DOHH2 (cell line): ENCODE measurements at regions not wholly inside any gene's neighbourhood (a gene's known extent, or its start where the extent isn't known, plus 50 kb on each side); places are given as distances from the start of the nearest gene placed in this dataset.

ENCODE experiments used
- H3F3A ChIP-seq: fragments of 200-600 bp; sonication (generic), shearing (Covaris generic); 2 replicates; pipeline ENCODE4 v1.6.0; 2016; ENCODE audit warnings: antibody characterized with exemption, mild to moderate bottlenecking; ENCODE audit not compliant: control insufficient read depth, insufficient read depth
- H3K27ac ChIP-seq: fragments of 200-600 bp; sonication (generic); 2 replicates; pipeline ENCODE4 v1.5.1; 2014; ENCODE audit warnings: low read depth, mild to moderate bottlenecking, low read length, moderate library complexity
- H3K27me3 ChIP-seq: fragments of 200-600 bp; sonication (generic); 2 replicates; pipeline ENCODE4 v1.6.1; 2014; ENCODE audit warnings: mild to moderate bottlenecking, low read length, mixed read lengths; ENCODE audit not compliant: control insufficient read depth
- H3K36me3 ChIP-seq: fragments of 200-600 bp; sonication (generic); 2 replicates; pipeline ENCODE4 v1.6.1; 2014; ENCODE audit warnings: mild to moderate bottlenecking, low read length, moderate library complexity, mixed read lengths; ENCODE audit not compliant: control insufficient read depth
- H3K4me1 ChIP-seq: fragments of 200-600 bp; sonication (generic); 2 replicates; pipeline ENCODE4 v1.6.1; 2014; ENCODE audit warnings: mild to moderate bottlenecking, low read length, mixed read lengths; ENCODE audit not compliant: control insufficient read depth
- H3K4me2 ChIP-seq: fragments of 200-600 bp; sonication (generic); 2 replicates; pipeline ENCODE4 v1.6.0; 2014; ENCODE audit warnings: mild to moderate bottlenecking, low read length, moderate library complexity
- H3K4me3 ChIP-seq: fragments of 200-600 bp; sonication (generic); 2 replicates; pipeline ENCODE4 v1.5.1; 2014; ENCODE audit warnings: mild to moderate bottlenecking, low read length, mixed read lengths
- H3K79me2 ChIP-seq: fragments of 200-600 bp; sonication (generic); 2 replicates; pipeline ENCODE4 v1.6.1; 2014; ENCODE audit warnings: mild to moderate bottlenecking, low read length, mixed read lengths; ENCODE audit not compliant: control insufficient read depth
- H3K9me2 ChIP-seq: fragments of 200-600 bp; sonication (generic); replicated peaks from 2 replicates; pipeline ENCODE4 v1.6.1; 2014; ENCODE audit warnings: mild to moderate bottlenecking, low read length, mixed read lengths; ENCODE audit not compliant: control insufficient read depth
- H3K9me3 ChIP-seq: fragments of 200-600 bp; sonication (generic); 2 replicates; pipeline ENCODE4 v1.6.1; 2014; ENCODE audit warnings: antibody characterized with exemption, low read length, mixed read lengths; ENCODE audit not compliant: control insufficient read depth, insufficient read depth
- H4K20me1 ChIP-seq: fragments of 200-600 bp; sonication (generic); 2 replicates; pipeline ENCODE4 v1.6.0; 2014; ENCODE audit warnings: low read depth, mild to moderate bottlenecking, antibody characterized with exemption, low read length, moderate library complexity; ENCODE audit not compliant: control insufficient read depth, insufficient read depth
- CTCF ChIP-seq: fragments of 200-600 bp; sonication (generic); IDR thresholded peaks from one replicate; pipeline ENCODE4 v1.5.1; 2014; ENCODE audit warnings: antibody characterized with exemption, mild to moderate bottlenecking, low read depth, low read length; ENCODE audit not compliant: poor library complexity, severe bottlenecking
- EZH2phosphoT487 ChIP-seq: fragments of 200-600 bp; sonication (generic); IDR thresholded peaks from 2 replicates; pipeline ENCODE4 v1.6.1; 2017; ENCODE audit warnings: borderline replicate concordance, mild to moderate bottlenecking, antibody characterized with exemption, low read length, moderate library complexity, mixed read lengths

GRCh38 chr4:181962321-181962720 lies 280.9 kb upstream of the TENM3 start:
- no peaks in the 10 kb centered on the region for H3K9me3 ChIP-seq
- H3K79me2 ChIP-seq = no peaks in the 10 kb centered on the region
- no peak overlapping the region for H3K4me2 ChIP-seq
- H3K4me1 ChIP-seq = no peaks in the 10 kb centered on the region
- TF ChIP-seq CTCF = no peak
- TF ChIP-seq EZH2phosphoT487 = no peak
- no peaks in the 10 kb centered on the region for H3K27me3 ChIP-seq
- H3K4me3 ChIP-seq = no peak overlapping the region
- H4K20me1 ChIP-seq = no peaks in the 10 kb centered on the region
- no peaks in the 10 kb centered on the region for H3K9me2 ChIP-seq
- H3F3A ChIP-seq = no peaks in the 10 kb centered on the region
- H3K27ac ChIP-seq = no peak overlapping the region
- no peaks in the 10 kb centered on the region for H3K36me3 ChIP-seq

DNA sequence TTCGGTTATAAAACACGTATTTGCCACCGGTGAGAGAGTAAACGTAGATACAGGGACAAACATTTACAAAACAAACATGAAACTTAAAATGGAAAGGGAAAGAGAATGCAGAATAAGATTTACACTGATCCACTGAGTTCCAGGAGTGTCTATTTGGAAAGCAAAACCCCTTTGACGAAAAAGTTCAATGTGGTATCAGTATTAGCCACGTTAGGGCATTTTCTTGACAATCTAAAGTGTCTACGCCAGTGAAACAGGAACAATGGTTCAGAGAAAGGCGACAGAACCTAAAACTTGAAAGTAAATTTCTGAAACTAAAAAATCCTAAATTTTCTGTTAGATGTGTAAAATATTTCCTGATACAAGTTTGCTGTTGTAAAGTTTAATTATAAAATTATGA lies 278.5 kb upstream of the TENM3 start:
- Histone ChIP-seq H3K27ac (no peak overlapping the region), H3K4me1 (no peaks in the 10 kb centered on the region), H3K4me2 (no peak overlapping the region), H3K79me2 (no peaks in the 10 kb centered on the region), H4K20me1 (no peaks in the 10 kb centered on the region), H3K9me3 (no peaks in the 10 kb centered on the region), H3F3A (no peaks in the 10 kb centered on the region), H3K27me3 (no peaks in the 10 kb centered on the region), H3K4me3 (no peak overlapping the region), H3K36me3 (no peaks in the 10 kb centered on the region), H3K9me2 (no peaks in the 10 kb centered on the region)
- TF ChIP-seq CTCF (no peak), EZH2phosphoT487 (no peak)

DNA sequence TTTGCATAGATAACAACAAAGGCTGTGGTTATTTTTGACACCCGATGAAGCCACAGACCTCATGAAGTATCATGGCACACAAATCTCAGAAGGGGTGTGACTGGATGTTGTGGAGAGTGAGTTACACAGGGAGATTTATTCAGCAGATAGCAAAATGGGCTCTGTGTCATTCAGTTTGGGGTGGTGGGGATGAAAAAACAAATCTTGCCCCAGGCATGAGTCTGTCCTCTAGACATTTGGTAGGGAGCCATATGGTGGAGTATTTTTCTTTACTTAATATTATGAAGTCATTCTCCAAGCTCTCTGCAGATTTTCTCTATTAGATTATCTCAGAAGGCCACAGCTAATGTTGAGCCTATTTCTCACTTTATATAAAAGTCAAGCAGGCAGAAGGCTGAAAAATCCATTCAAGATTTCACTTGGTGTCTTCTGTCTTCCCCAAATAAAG lies 277.1 kb upstream of the TENM3 start:
- H3K4me1 ChIP-seq = no peaks in the 10 kb centered on the region
- H4K20me1 ChIP-seq = no peaks in the 10 kb centered on the region
- H3K4me2 ChIP-seq = no peak overlapping the region
- H3K9me2 ChIP-seq = no peaks in the 10 kb centered on the region
- H3K9me3 ChIP-seq = no peaks in the 10 kb centered on the region
- no peak overlapping the region for H3K27ac ChIP-seq
- H3F3A ChIP-seq = no peaks in the 10 kb centered on the region
- H3K27me3 ChIP-seq = no peaks in the 10 kb centered on the region
- TF ChIP-seq CTCF (no peak), EZH2phosphoT487 (no peak)
- H3K36me3 ChIP-seq = no peaks in the 10 kb centered on the region
- no peak overlapping the region for H3K4me3 ChIP-seq
- no peaks in the 10 kb centered on the region for H3K79me2 ChIP-seq

DNA sequence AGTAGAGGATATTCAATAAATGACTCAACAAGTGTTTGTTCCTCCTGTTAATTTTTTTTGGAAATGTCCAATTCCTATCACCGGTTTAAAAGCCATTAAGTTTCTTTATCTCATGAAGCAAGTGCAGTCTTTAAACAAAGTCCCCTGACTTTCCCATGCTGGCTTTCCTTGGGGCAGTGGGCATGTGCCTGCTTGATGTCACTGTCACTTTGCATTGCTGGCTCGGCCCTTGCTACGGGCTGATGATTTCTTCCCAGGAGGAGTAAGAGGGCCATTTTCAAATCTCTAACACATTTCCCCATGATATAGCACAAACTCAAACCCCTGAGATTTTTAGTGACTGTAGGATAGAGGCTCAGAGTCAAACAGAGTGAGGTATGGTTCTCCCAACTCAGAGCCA lies 275.8 kb upstream of the TENM3 start:
- Histone ChIP-seq H3K9me2 (no peaks in the 10 kb centered on the region), H3K4me2 (no peak overlapping the region), H3K27me3 (no peaks in the 10 kb centered on the region), H3K4me1 (no peaks in the 10 kb centered on the region), H3K36me3 (no peaks in the 10 kb centered on the region), H3K9me3 (no peaks in the 10 kb centered on the region), H3K79me2 (no peaks in the 10 kb centered on the region), H3K27ac (no peak overlapping the region), H4K20me1 (no peaks in the 10 kb centered on the region), H3F3A (no peaks in the 10 kb centered on the region), H3K4me3 (no peak overlapping the region)
- no peak for TF ChIP-seq CTCF
- no peak for TF ChIP-seq EZH2phosphoT487
